ENCODE measurements at regions not wholly inside any gene's neighbourhood (a gene's known extent, or its start where the extent isn't known, plus 50 kb on each side); places are given as distances from the start of the nearest gene placed in this dataset.

DNA sequence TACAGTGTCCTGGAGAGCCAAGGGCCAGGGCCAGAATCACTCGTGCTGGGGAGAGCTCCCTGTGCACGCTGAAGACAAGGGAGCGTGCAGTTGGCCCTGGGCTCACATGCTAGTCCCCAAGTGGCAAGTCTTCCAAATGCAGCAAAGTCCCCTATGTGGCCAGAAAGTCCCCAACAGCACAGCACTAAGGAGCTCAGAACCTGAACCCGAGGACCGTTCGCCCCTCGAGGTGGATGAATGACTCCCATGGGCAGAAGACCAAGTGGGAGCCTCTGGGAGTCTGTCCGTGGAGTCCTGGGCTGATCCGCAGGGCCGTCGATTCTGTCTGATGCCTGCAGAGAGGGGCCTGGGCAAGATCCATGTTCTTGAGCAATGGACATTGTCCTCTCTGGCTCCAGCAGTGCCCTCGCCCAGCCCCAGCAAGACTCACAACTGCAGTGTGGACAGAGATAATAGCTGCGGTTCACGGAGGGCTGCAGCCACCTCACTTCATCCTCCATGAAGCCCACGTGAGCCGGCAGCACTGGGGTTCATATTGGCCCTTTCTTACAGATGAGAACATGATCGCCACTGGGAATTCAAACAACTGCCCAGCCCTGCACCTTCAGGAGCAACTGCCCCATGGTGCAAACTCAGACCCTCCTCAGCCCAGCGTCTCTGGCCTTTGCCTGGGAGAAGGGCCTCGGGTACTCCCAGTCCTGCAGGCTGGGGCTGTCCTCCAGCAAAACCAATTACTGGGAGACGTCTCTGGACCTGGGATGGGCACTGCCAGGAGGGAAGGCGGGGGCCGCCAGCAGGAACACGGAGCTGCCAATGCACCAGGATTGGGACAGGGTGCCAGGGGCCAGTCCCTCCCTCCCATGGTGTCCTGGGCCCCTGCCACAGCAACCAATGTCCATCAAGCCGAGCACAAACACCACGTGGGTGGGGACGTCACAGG, 243.7 kb downstream of the NPHP4 start:
- Histone ChIP-seq H3K27ac (no peak overlapping the region), H3K36me3 (no peaks in the 10 kb centered on the region), H3K4me1 (no peaks in the 10 kb centered on the region), H3K9me3 (no peaks in the 10 kb centered on the region), H3K27me3 (no peaks in the 10 kb centered on the region), H3K4me3 (no peak overlapping the region)
- no peak for TF ChIP-seq POLR2A (IDR thresholded peaks at IDR 0.05)
- TF ChIP-seq, protein P1, sequence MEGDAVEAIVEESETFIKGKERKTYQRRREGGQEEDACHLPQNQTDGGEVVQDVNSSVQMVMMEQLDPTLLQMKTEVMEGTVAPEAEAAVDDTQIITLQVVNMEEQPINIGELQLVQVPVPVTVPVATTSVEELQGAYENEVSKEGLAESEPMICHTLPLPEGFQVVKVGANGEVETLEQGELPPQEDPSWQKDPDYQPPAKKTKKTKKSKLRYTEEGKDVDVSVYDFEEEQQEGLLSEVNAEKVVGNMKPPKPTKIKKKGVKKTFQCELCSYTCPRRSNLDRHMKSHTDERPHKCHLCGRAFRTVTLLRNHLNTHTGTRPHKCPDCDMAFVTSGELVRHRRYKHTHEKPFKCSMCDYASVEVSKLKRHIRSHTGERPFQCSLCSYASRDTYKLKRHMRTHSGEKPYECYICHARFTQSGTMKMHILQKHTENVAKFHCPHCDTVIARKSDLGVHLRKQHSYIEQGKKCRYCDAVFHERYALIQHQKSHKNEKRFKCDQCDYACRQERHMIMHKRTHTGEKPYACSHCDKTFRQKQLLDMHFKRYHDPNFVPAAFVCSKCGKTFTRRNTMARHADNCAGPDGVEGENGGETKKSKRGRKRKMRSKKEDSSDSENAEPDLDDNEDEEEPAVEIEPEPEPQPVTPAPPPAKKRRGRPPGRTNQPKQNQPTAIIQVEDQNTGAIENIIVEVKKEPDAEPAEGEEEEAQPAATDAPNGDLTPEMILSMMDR (IDR thresholded peaks at IDR 0.05), result no peak
- DNase-seq, result peak; percentile 17 to 51 (median 37)
- ATAC-seq, result no peak
- 50% methylated on average over 2 of the region's 26 CpGs for WGBS (ENCODE audit: insufficient coverage, low coverage, low lambda C conversion rate, missing lambda C conversion rate)
- intact Hi-C loops (cut with DNase I), result loop anchor here (5.0 to 10.0 kb wide), 2 partner anchors 234 to 236 kb away; no protein-coding TSS in a partner anchor

DNA sequence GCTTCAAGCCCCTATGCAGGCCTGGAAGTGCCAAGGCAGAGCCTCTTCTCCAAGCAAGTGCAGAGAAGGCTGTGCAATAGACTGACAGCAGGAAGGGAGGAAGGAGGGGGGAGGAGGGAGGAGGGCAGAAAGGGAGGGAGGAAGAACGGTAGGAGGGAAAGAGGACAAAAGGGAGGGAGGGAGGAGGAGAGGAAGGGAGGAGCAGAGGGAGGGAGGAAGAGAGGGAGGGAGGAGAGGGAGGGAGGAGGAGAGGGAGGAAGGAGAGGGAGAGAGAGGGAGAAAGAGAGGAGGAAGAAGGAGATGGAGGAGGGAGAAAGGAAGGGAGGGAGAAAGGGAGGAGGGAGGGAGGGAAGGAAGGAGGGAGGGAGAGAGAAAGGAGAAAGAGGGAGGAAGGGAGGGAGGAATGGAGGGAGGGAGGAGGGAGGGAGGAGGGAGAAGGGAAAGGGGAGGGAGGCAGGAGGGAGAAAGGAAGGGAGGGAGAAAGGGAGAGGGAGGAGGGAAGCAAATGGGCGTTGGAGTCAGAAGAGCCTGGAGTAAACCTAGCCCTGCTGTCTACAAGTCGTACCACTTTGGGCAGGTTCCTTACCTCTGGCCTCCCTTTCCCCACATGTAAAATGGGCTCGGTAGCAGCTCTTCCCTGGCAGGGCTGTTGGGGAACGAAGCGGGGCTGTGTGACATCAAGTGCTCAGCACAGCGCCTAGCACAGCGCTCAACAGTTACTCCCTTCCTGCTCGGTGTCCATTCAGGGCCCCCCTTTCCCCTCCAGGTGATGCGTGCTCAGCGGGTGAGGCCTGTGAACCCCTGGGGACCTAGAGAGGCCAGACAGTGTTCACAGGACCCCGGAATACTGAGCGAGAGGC, 244.6 kb downstream of the NPHP4 start:
- peak in 2 of 3 donors; percentile 2 to 27 for DNase-seq
- H3K27me3 ChIP-seq, result no peaks in the 10 kb centered on the region
- TF ChIP-seq, protein P1 (IDR thresholded peaks at IDR 0.05), result no peak
- TF ChIP-seq POLR2A (IDR thresholded peaks at IDR 0.05), result no peak
- no peak overlapping the region for H3K27ac ChIP-seq
- H3K9me3 ChIP-seq, result no peaks in the 10 kb centered on the region
- H3K4me1 ChIP-seq, result no peaks in the 10 kb centered on the region
- no peak for ATAC-seq
- H3K36me3 ChIP-seq, result no peaks in the 10 kb centered on the region
- intact Hi-C loops (cut with DNase I), result loop anchor here (5.0 to 10.0 kb wide), 2 partner anchors 233 to 235 kb away; no protein-coding TSS in a partner anchor
- WGBS (ENCODE audit: insufficient coverage, low coverage, low lambda C conversion rate, missing lambda C conversion rate), result 19% methylated on average over 3 of the region's 13 CpGs
- no peak overlapping the region for H3K4me3 ChIP-seq

DNA sequence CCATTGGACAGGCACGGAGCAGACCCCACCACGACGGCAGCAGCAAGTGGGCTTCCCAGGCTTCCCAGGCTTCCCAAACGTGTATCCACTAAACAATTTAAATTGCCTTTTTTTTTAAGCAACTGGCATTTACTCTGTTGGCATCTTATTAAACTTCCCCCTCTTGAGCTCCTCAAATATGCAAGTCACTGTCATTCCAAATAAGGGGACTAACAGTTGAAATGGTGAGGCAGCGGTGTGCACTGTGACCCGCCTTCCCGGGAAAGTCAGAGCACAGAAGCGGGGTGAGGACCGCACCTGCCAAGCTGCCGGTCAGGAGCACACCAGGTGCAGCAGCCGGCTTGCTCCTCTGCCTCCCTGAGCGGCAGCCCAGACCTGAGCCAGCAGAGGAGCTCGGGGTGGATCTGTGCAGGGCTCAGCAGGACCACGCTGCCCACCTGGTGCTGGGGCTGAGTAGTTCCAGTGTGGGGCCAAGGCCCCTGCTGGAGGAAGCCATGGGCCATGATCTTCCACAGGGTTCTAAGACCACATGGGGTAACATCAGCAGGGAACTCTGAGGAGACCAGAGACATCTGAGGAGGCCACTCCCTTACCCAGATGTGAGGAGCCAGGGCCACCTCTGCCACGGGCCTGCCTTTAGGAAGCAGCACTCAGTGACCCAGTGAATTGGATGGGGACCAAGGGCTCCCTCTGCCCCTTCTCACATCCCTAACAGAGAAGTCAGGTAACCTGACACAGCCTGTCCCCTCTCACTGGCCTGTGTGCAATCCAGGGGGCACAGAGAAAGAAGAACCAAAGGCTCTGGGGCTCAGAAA, 245.4 kb downstream of the NPHP4 start:
- intact Hi-C loops (cut with DNase I), result loop anchor here (5.0 to 10.0 kb wide), 2 partner anchors 232 to 235 kb away; no protein-coding TSS in a partner anchor
- DNase-seq (peak; percentile 11 to 32 (median 31)), ATAC-seq (no peak)
- 18% methylated on average over 5 of the region's 15 CpGs for WGBS (ENCODE audit: insufficient coverage, low coverage, low lambda C conversion rate, missing lambda C conversion rate)
- Histone ChIP-seq H3K4me3 (no peak overlapping the region), H3K36me3 (no peaks in the 10 kb centered on the region), H3K4me1 (no peaks in the 10 kb centered on the region), H3K9me3 (no peaks in the 10 kb centered on the region), H3K27me3 (no peaks in the 10 kb centered on the region), H3K27ac (no peak overlapping the region)
- TF ChIP-seq, protein P1 (IDR thresholded peaks at IDR 0.05), result no peak
- no peak for TF ChIP-seq POLR2A (IDR thresholded peaks at IDR 0.05)

Data from right lobe of liver (tissue), 6 donors.